Memory B cell (primary cell): ENCODE measurements at regions not wholly inside any gene's neighbourhood (a gene's known extent, or its start where the extent isn't known, plus 50 kb on each side); places are given as distances from the start of the nearest gene placed in this dataset.
"Not testable (repeated sequence)": the region's sequence is repeated elsewhere in the genome, so short reads cannot be mapped to it uniquely, and the experiment has no call there.

ENCODE experiments used
- ATAC-seq: fragments of 150-1000 bp; cut with Tn5 transposase; 2 replicates; pipeline ENCODE4 v1.10.0; 2021; ENCODE audit warnings: low read depth, mild to moderate bottlenecking, moderate library complexity
- DNase-seq, 2 donors: peaks; one replicate each; pipeline ENCODE4 v3.0.0; 2022; ENCODE audit warnings: low spot score in 2 of 2
- H3K27ac Mint-ChIP-seq: one replicate; pipeline ENCODE4 v1.8.0; 2022; ENCODE audit warnings: mild to moderate bottlenecking, moderate library complexity, mixed read lengths
- H3K27me3 Mint-ChIP-seq: one replicate; pipeline ENCODE4 v1.8.0; 2022; ENCODE audit warnings: mixed read lengths
- H3K36me3 Mint-ChIP-seq: one replicate; pipeline ENCODE4 v1.8.0; 2022; ENCODE audit warnings: mild to moderate bottlenecking, mixed read lengths
- H3K4me1 Mint-ChIP-seq: one replicate; pipeline ENCODE4 v1.8.0; 2022; ENCODE audit warnings: mixed read lengths
- H3K4me3 Mint-ChIP-seq: one replicate; pipeline ENCODE4 v1.8.0; 2022; ENCODE audit warnings: mild to moderate bottlenecking, moderate library complexity, mixed read lengths
- H3K9me3 Mint-ChIP-seq: one replicate; pipeline ENCODE4 v1.8.0; 2022; ENCODE audit warnings: mixed read lengths

GRCh38 chr3:159038405-159038804 is 236.6 kb downstream of the MFSD1 start:
- Mint-ChIP-seq H3K27ac (no peak overlapping the region), H3K9me3 (peaks cover 2% of the 10 kb centered on the region), H3K4me1 (no peaks in the 10 kb centered on the region), H3K36me3 (no peaks in the 10 kb centered on the region), H3K27me3 (no peaks in the 10 kb centered on the region), H3K4me3 (no peak overlapping the region)
- no peak for DNase-seq
- ATAC-seq = no peak

GRCh38 chr3:159039286-159039685 is 237.4 kb downstream of the MFSD1 start:
- Mint-ChIP-seq H3K4me3 (no peak overlapping the region), H3K27me3 (no peaks in the 10 kb centered on the region), H3K4me1 (no peaks in the 10 kb centered on the region), H3K36me3 (no peaks in the 10 kb centered on the region), H3K27ac (no peak overlapping the region), H3K9me3 (peaks cover 2% of the 10 kb centered on the region)
- ATAC-seq (no peak), DNase-seq (no peak)

- Mint-ChIP-seq H3K27me3 (no peaks in the 10 kb centered on the region), H3K27ac (no peak overlapping the region), H3K36me3 (no peaks in the 10 kb centered on the region), H3K9me3 (no peaks in the 10 kb centered on the region), H3K4me1 (no peaks in the 10 kb centered on the region), H3K4me3 (no peak overlapping the region)
- DNase-seq = no peak
- ATAC-seq = no peak
Observed at GRCh38 chr3:159045279-159045885, 243.5 kb downstream of the MFSD1 start.

- Mint-ChIP-seq H3K27ac (no peak overlapping the region), H3K36me3 (no peaks in the 10 kb centered on the region), H3K4me1 (no peaks in the 10 kb centered on the region), H3K4me3 (no peak overlapping the region), H3K27me3 (no peaks in the 10 kb centered on the region), H3K9me3 (peaks cover 4% of the 10 kb centered on the region)
- no peak for DNase-seq
- ATAC-seq = no peak
Observed at GRCh38 chr3:159047361-159047760, 245.5 kb downstream of the MFSD1 start.

- not testable (repeated sequence) for DNase-seq, H3K27me3 Mint-ChIP-seq, H3K4me3 Mint-ChIP-seq, H3K27ac Mint-ChIP-seq, H3K36me3 Mint-ChIP-seq, H3K9me3 Mint-ChIP-seq, ATAC-seq, H3K4me1 Mint-ChIP-seq
Observed at GRCh38 chr3:159052494-159052893, 250.6 kb downstream of the MFSD1 start.

GRCh38 chr3:159057621-159058020 is 255.8 kb downstream of the MFSD1 start:
- Mint-ChIP-seq H3K27ac (no peak overlapping the region), H3K27me3 (peaks cover 1% of the 10 kb centered on the region), H3K4me1 (no peaks in the 10 kb centered on the region), H3K4me3 (no peak overlapping the region), H3K9me3 (peaks cover 4% of the 10 kb centered on the region), H3K36me3 (no peaks in the 10 kb centered on the region)
- DNase-seq (no peak), ATAC-seq (no peak)

GRCh38 chr3:159058859-159059258 is 257.0 kb downstream of the MFSD1 start:
- DNase-seq = no peak
- H3K9me3 Mint-ChIP-seq = peaks cover 2% of the 10 kb centered on the region

GRCh38 chr3:159059395-159059794 is 257.5 kb downstream of the MFSD1 start:
- H3K36me3 Mint-ChIP-seq = no peaks in the 10 kb centered on the region
- H3K27ac Mint-ChIP-seq = no peak overlapping the region
- ATAC-seq = no peak
- peaks cover 2% of the 10 kb centered on the region for H3K9me3 Mint-ChIP-seq
- no peak for DNase-seq
- H3K4me1 Mint-ChIP-seq = no peaks in the 10 kb centered on the region
- H3K27me3 Mint-ChIP-seq = peaks cover 1% of the 10 kb centered on the region
- H3K4me3 Mint-ChIP-seq = no peak overlapping the region

More at GRCh38 chr3:159058859-159059258, 257.0 kb downstream of the MFSD1 start:
- Mint-ChIP-seq H3K4me1 (no peaks in the 10 kb centered on the region), H3K27ac (no peak overlapping the region), H3K36me3 (no peaks in the 10 kb centered on the region), H3K4me3 (no peak overlapping the region), H3K27me3 (peaks cover 1% of the 10 kb centered on the region)
- no peak for ATAC-seq

- H3K4me3 Mint-ChIP-seq = no peak overlapping the region
- H3K27me3 Mint-ChIP-seq = peaks cover 1% of the 10 kb centered on the region
- no peak overlapping the region for H3K27ac Mint-ChIP-seq
- H3K9me3 Mint-ChIP-seq = no peaks in the 10 kb centered on the region
- no peaks in the 10 kb centered on the region for H3K4me1 Mint-ChIP-seq
- ATAC-seq = no peak
- H3K36me3 Mint-ChIP-seq = no peaks in the 10 kb centered on the region
- no peak for DNase-seq
Observed at GRCh38 chr3:159062734-159063410, 261.0 kb downstream of the MFSD1 start.

GRCh38 chr3:159069091-159069490 is 267.2 kb downstream of the MFSD1 start, which contains the start of gene IQCJ:
TSS of gene IQCJ (plus strand) at chr3:159069319.
- no peak for ATAC-seq
- Mint-ChIP-seq H3K9me3 (no peaks in the 10 kb centered on the region), H3K4me3 (no peak within 1 kb of the TSS), H3K27ac (no peak within 1 kb of the TSS), H3K36me3 (no peaks in the 10 kb centered on the region), H3K27me3 (peaks cover 2% of the 10 kb centered on the region), H3K4me1 (no peaks in the 10 kb centered on the region)
- no peak for DNase-seq

GRCh38 chr3:159069866-159070425 is 268.1 kb downstream of the MFSD1 start:
- H3K27me3 Mint-ChIP-seq = peaks cover 2% of the 10 kb centered on the region
- H3K36me3 Mint-ChIP-seq = no peaks in the 10 kb centered on the region
- H3K4me1 Mint-ChIP-seq = no peaks in the 10 kb centered on the region
- no peak overlapping the region for H3K27ac Mint-ChIP-seq
- DNase-seq (no peak), ATAC-seq (no peak)
- H3K4me3 Mint-ChIP-seq = no peak overlapping the region
- H3K9me3 Mint-ChIP-seq = no peaks in the 10 kb centered on the region

- ATAC-seq (no peak), DNase-seq (no peak)
Observed at GRCh38 chr3:159074756-159075701, 273.2 kb downstream of the MFSD1 start.

GRCh38 chr3:159077860-159078259 is 276.0 kb downstream of the MFSD1 start:
- DNase-seq (no peak), ATAC-seq (no peak)
- no peaks in the 10 kb centered on the region for H3K27me3 Mint-ChIP-seq
- H3K4me1 Mint-ChIP-seq = no peaks in the 10 kb centered on the region
- no peak overlapping the region for H3K27ac Mint-ChIP-seq
- no peaks in the 10 kb centered on the region for H3K36me3 Mint-ChIP-seq
- H3K9me3 Mint-ChIP-seq = no peaks in the 10 kb centered on the region
- H3K4me3 Mint-ChIP-seq = no peak overlapping the region

More at GRCh38 chr3:159074756-159075701, 273.2 kb downstream of the MFSD1 start:
- Mint-ChIP-seq H3K4me3 (no peak overlapping the region), H3K36me3 (no peaks in the 10 kb centered on the region), H3K4me1 (no peaks in the 10 kb centered on the region), H3K27ac (no peak overlapping the region), H3K27me3 (peaks cover 2% of the 10 kb centered on the region), H3K9me3 (no peaks in the 10 kb centered on the region)

GRCh38 chr3:159080256-159080655 is 278.4 kb downstream of the MFSD1 start:
- H3K4me3 Mint-ChIP-seq = no peak overlapping the region
- no peaks in the 10 kb centered on the region for H3K36me3 Mint-ChIP-seq
- H3K4me1 Mint-ChIP-seq = no peaks in the 10 kb centered on the region
- H3K9me3 Mint-ChIP-seq = peaks cover 3% of the 10 kb centered on the region
- H3K27ac Mint-ChIP-seq = no peak overlapping the region
- no peak for ATAC-seq
- no peak for DNase-seq
- H3K27me3 Mint-ChIP-seq = no peaks in the 10 kb centered on the region
